ENCODE measurements at regions not wholly inside any gene's neighbourhood (a gene's known extent, or its start where the extent isn't known, plus 50 kb on each side); places are given as distances from the start of the nearest gene placed in this dataset.

GRCh38 chr9:83140061-83140460, 77.1 kb upstream of the RASEF start:
- no peaks in the 10 kb centered on the region for H3K4me1 Mint-ChIP-seq (ENCODE audit: low read depth, unreplicated experiment)
- Histone ChIP-seq H3K36me3 (ENCODE audit: control insufficient read depth, insufficient read depth, low read length) (no peaks in the 10 kb centered on the region), H3K27me3 (replicated peaks; ENCODE audit: control insufficient read depth, insufficient read depth, low read length) (no peaks in the 10 kb centered on the region), H3K4me1 (no peaks in the 10 kb centered on the region), H3K4me3 (ENCODE audit: low read depth, low read length) (no peak overlapping the region), H3K9me3 (no peaks in the 10 kb centered on the region)
- POLR2A ChIA-PET = no interaction called here
- H3K9me3 Mint-ChIP-seq (ENCODE audit: unreplicated experiment) = no peaks in the 10 kb centered on the region
- no peak overlapping the region for H3K4me3 Mint-ChIP-seq (ENCODE audit: unreplicated experiment)
- intact Hi-C loops (cut with micrococcal nuclease; ENCODE audit: unreplicated experiment) = no loop called here
- H3K36me3 Mint-ChIP-seq (ENCODE audit: insufficient read depth, unreplicated experiment) = no peaks in the 10 kb centered on the region
- CTCF ChIA-PET = no interaction called here
- DNase-seq = no peak
- H3K27me3 Mint-ChIP-seq (ENCODE audit: insufficient read depth, unreplicated experiment) = no peaks in the 10 kb centered on the region
- H3K27ac Mint-ChIP-seq (ENCODE audit: unreplicated experiment) = no peak overlapping the region
- BruUV-seq (replicated peaks) = no TSS peak
- TF ChIP-seq CTCF (IDR thresholded peaks at IDR 0.05; ENCODE audit: insufficient read depth in 1 of 2, low read depth in 1 of 2, low read length in 1 of 2, severe bottlenecking in 1 of 2, unreplicated experiment in 1 of 2) = no peak

GRCh38 chr9:83138422-83139135, 75.6 kb upstream of the RASEF start:
- Histone ChIP-seq H3K27me3 (replicated peaks; ENCODE audit: control insufficient read depth, insufficient read depth, low read length) (no peaks in the 10 kb centered on the region), H3K36me3 (ENCODE audit: control insufficient read depth, insufficient read depth, low read length) (no peaks in the 10 kb centered on the region), H3K4me3 (ENCODE audit: low read depth, low read length) (no peak overlapping the region), H3K4me1 (no peaks in the 10 kb centered on the region), H3K9me3 (no peaks in the 10 kb centered on the region)
- intact Hi-C loops (cut with micrococcal nuclease; ENCODE audit: unreplicated experiment) = no loop called here
- no peak for TF ChIP-seq CTCF (IDR thresholded peaks at IDR 0.05; ENCODE audit: insufficient read depth in 1 of 2, low read depth in 1 of 2, low read length in 1 of 2, severe bottlenecking in 1 of 2, unreplicated experiment in 1 of 2)
- no peak overlapping the region for H3K27ac Mint-ChIP-seq (ENCODE audit: unreplicated experiment)
- no peaks in the 10 kb centered on the region for H3K36me3 Mint-ChIP-seq (ENCODE audit: insufficient read depth, unreplicated experiment)
- no peak for DNase-seq
- no peaks in the 10 kb centered on the region for H3K9me3 Mint-ChIP-seq (ENCODE audit: unreplicated experiment)
- no peaks in the 10 kb centered on the region for H3K27me3 Mint-ChIP-seq (ENCODE audit: insufficient read depth, unreplicated experiment)
- ChIA-PET POLR2A (no interaction called here), CTCF (no interaction called here)
- H3K4me3 Mint-ChIP-seq (ENCODE audit: unreplicated experiment) = no peak overlapping the region
- BruUV-seq (replicated peaks) = no TSS peak
- H3K4me1 Mint-ChIP-seq (ENCODE audit: low read depth, unreplicated experiment) = no peaks in the 10 kb centered on the region

- intact Hi-C loops (cut with micrococcal nuclease; ENCODE audit: unreplicated experiment) = no loop called here
- no peaks in the 10 kb centered on the region for H3K36me3 Mint-ChIP-seq (ENCODE audit: insufficient read depth, unreplicated experiment)
Measured at GRCh38 chr9:83133316-83133715, 70.4 kb upstream of the RASEF start.

More at GRCh38 chr9:83133316-83133715, 70.4 kb upstream of the RASEF start:
- no peaks in the 10 kb centered on the region for H3K27me3 ChIP-seq (replicated peaks; ENCODE audit: control insufficient read depth, insufficient read depth, low read length)
- no peaks in the 10 kb centered on the region for H3K36me3 ChIP-seq (ENCODE audit: control insufficient read depth, insufficient read depth, low read length)
- H3K9me3 Mint-ChIP-seq (ENCODE audit: unreplicated experiment) = no peaks in the 10 kb centered on the region
- BruUV-seq (replicated peaks) = no TSS peak
- no peaks in the 10 kb centered on the region for H3K9me3 ChIP-seq
- no peaks in the 10 kb centered on the region for H3K4me1 ChIP-seq
- no peaks in the 10 kb centered on the region for H3K27me3 Mint-ChIP-seq (ENCODE audit: insufficient read depth, unreplicated experiment)
- H3K4me3 Mint-ChIP-seq (ENCODE audit: unreplicated experiment) = no peak overlapping the region
- ChIA-PET POLR2A (no interaction called here), CTCF (no interaction called here)
- TF ChIP-seq CTCF (IDR thresholded peaks at IDR 0.05; ENCODE audit: insufficient read depth in 1 of 2, low read depth in 1 of 2, low read length in 1 of 2, severe bottlenecking in 1 of 2, unreplicated experiment in 1 of 2) = no peak
- no peak overlapping the region for H3K27ac Mint-ChIP-seq (ENCODE audit: unreplicated experiment)
- no peak overlapping the region for H3K4me3 ChIP-seq (ENCODE audit: low read depth, low read length)
- no peak for DNase-seq
- H3K4me1 Mint-ChIP-seq (ENCODE audit: low read depth, unreplicated experiment) = no peaks in the 10 kb centered on the region
